A549 (cell line): ENCODE measurements at regions not wholly inside any gene's neighbourhood (a gene's known extent, or its start where the extent isn't known, plus 50 kb on each side); places are given as distances from the start of the nearest gene placed in this dataset.

Experiments
- ATAC-seq, 2 experiments: fragments of 200-7000 bp in 1 of 2; fragments of >200 bp in 1 of 2; cut with Nextera tagmentation in 1 of 2; cut with Tn5 transposase in 1 of 2; 3 replicates each; pipeline versions ENCODE4 v1.8.0 to v1.9.1; 2018 to 2020; ENCODE audit warnings: mild to moderate bottlenecking in 1 of 2, moderate library complexity in 1 of 2
- CTCF ChIA-PET: fragments of 300-600 bp; sonication (Branson Sonifier 250); formaldehyde crosslinking; extraction: SDS; loops from one replicate; lab custom pipeline; 2021; ENCODE audit warnings: antibody characterized with exemption, inconsistent platforms; lab: Yijun Ruan, JAX
- POLR2A ChIA-PET: fragments of 350-600 bp; formaldehyde crosslinking; extraction: SDS; loops from one replicate; lab custom pipeline; 2021; ENCODE audit warnings: antibody characterized with exemption, inconsistent platforms; lab: Yijun Ruan, JAX
- DNase-seq, 2 experiments: peaks; one replicate each; pipeline versions ENCODE4 v3.0.0 to v3.0.0-alpha.2; 2011 to 2016; ENCODE audit warnings: low read depth in 1 of 2, low spot score in 1 of 2
- FAIRE-seq: peaks from 2 replicates; lab custom pipeline; 2011; peaks lifted over from hg19 to GRCh38; lab: Jason Lieb, UNC
- H3K27ac ChIP-seq, 2 experiments: fragments of >200 bp; sonication (Bioruptor Twin); formaldehyde crosslinking; 3 replicates each; pipeline ENCODE4 v1.5.1; 2016 to 2017
- H3K4me1 ChIP-seq: fragments of >200 bp; sonication (Bioruptor Twin); formaldehyde crosslinking; 3 replicates; pipeline ENCODE4 v1.6.1; 2016
- H3K4me2 ChIP-seq: fragments of >200 bp; sonication (Bioruptor Twin); formaldehyde crosslinking; 3 replicates; pipeline ENCODE4 v1.6.1; 2016
- H3K4me3 ChIP-seq: fragments of >200 bp; sonication (Bioruptor Twin); formaldehyde crosslinking; 3 replicates; pipeline ENCODE4 v1.5.1; 2016
- H3K9me3 ChIP-seq: fragments of >200 bp; sonication (Bioruptor Twin); formaldehyde crosslinking; 3 replicates; pipeline ENCODE4 v1.6.1; 2016
- CBX2 ChIP-seq: fragments of 200-600 bp; sonication (generic); IDR thresholded peaks from 2 replicates; pipeline ENCODE4 v1.6.1; 2016; ENCODE audit warnings: low read depth, mild to moderate bottlenecking, borderline replicate concordance
- CBX8 ChIP-seq: fragments of 200-600 bp; sonication (generic); IDR thresholded peaks from 2 replicates; pipeline ENCODE4 v1.6.1; 2016
- CHD2 ChIP-seq: fragments of 150-350 bp; IDR thresholded peaks from 2 replicates; pipeline ENCODE4 v1.6.1; 2014; ENCODE audit warnings: low read length; ENCODE audit not compliant: partially characterized antibody
- CHD4 ChIP-seq: fragments of 200-600 bp; sonication (generic); IDR thresholded peaks from 2 replicates; pipeline ENCODE4 v1.6.1; 2016; ENCODE audit warnings: antibody characterized with exemption, mild to moderate bottlenecking, borderline replicate concordance
- EP300 ChIP-seq, 2 experiments: fragments of >200 bp; sonication (Bioruptor Twin); formaldehyde crosslinking; IDR thresholded peaks; 2 replicates in 1 of 2; 3 replicates in 1 of 2; pipeline ENCODE4 v1.6.1; 2016 to 2017
- ESRRA ChIP-seq: fragments of 150-350 bp; IDR thresholded peaks from 2 replicates; pipeline ENCODE4 v1.6.1; 2014; ENCODE audit warnings: mild to moderate bottlenecking, low read length, borderline replicate concordance
- FOXS1 ChIP-seq: fragments of 250-450 bp; sonication (Bioruptor Pico); IDR thresholded peaks from 2 replicates; pipeline ENCODE4 v1.5.0; 2020; ENCODE audit warnings: mild to moderate bottlenecking, moderate library complexity
- GATA3 ChIP-seq: IDR thresholded peaks from 2 replicates; pipeline ENCODE4 v1.6.1; 2012; ENCODE audit warnings: borderline replicate concordance
- HDAC2 ChIP-seq: fragments of 200-600 bp; sonication (generic); IDR thresholded peaks from 2 replicates; pipeline ENCODE4 v1.6.1; 2016
- HOXB13 ChIP-seq: fragments of 250-450 bp; sonication (Bioruptor Pico); IDR thresholded peaks from 2 replicates; pipeline ENCODE4 v1.5.0; 2020; ENCODE audit warnings: low read depth, mild to moderate bottlenecking, moderate library complexity
- JUN ChIP-seq, 2 experiments: fragments of >200 bp; sonication (Bioruptor Twin); formaldehyde crosslinking; IDR thresholded peaks; 2 replicates in 1 of 2; 3 replicates in 1 of 2; pipeline ENCODE4 v1.6.1; 2016 to 2017
- KDM1A ChIP-seq: fragments of 200-600 bp; sonication (generic); IDR thresholded peaks from 2 replicates; pipeline ENCODE4 v1.6.1; 2016; ENCODE audit warnings: low read depth, mild to moderate bottlenecking
- KDM5A ChIP-seq: fragments of 200-600 bp; sonication (generic); IDR thresholded peaks from 2 replicates; pipeline ENCODE4 v1.6.1; 2016; ENCODE audit warnings: antibody characterized with exemption, mild to moderate bottlenecking
- MAX ChIP-seq: IDR thresholded peaks from 2 replicates; pipeline ENCODE4 v1.6.1; 2012
- MAZ ChIP-seq: fragments of 150-350 bp; IDR thresholded peaks from 2 replicates; pipeline ENCODE4 v1.6.1; 2014; ENCODE audit warnings: antibody characterized with exemption, low read depth, low read length, borderline replicate concordance
- NFE2L2 ChIP-seq: fragments of 150-350 bp; conservative IDR thresholded peaks from 2 replicates; pipeline ENCODE4 v1.6.1; 2014; ENCODE audit warnings: low read length
- NPAS2 ChIP-seq: fragments of 250-450 bp; sonication (Bioruptor Pico); IDR thresholded peaks from 2 replicates; pipeline ENCODE4 v1.8.0; 2022; ENCODE audit warnings: mild to moderate bottlenecking, moderate library complexity, borderline replicate concordance
- PBX3 ChIP-seq: IDR thresholded peaks from 2 replicates; pipeline ENCODE4 v1.6.1; 2012
- RAD21 ChIP-seq, 2 experiments: fragments of >200 bp in 1 of 2; sonication (Bioruptor Twin) in 1 of 2; formaldehyde crosslinking in 1 of 2; IDR thresholded peaks in 1 of 2; conservative IDR thresholded peaks in 1 of 2; 2 replicates in 1 of 2; 3 replicates in 1 of 2; pipeline ENCODE4 v1.6.1; 2012 to 2018; ENCODE audit warnings: inconsistent platforms in 1 of 2
- RCOR1 ChIP-seq: fragments of 150-350 bp; IDR thresholded peaks from 2 replicates; pipeline ENCODE4 v1.6.1; 2014; ENCODE audit warnings: antibody characterized with exemption, low read length, low read depth
- REST ChIP-seq: fragments of 200-600 bp; sonication (generic); IDR thresholded peaks from 2 replicates; pipeline ENCODE4 v1.6.1; 2016; ENCODE audit warnings: antibody characterized with exemption, mild to moderate bottlenecking, moderate library complexity
- SMC3 ChIP-seq: fragments of >200 bp; sonication (Bioruptor Twin); formaldehyde crosslinking; IDR thresholded peaks from 3 replicates; pipeline ENCODE4 v1.6.1; 2018; ENCODE audit warnings: inconsistent platforms
- TFCP2L1 ChIP-seq: fragments of 250-450 bp; sonication (Bioruptor Pico); IDR thresholded peaks from 2 replicates; pipeline ENCODE4 v1.5.0; 2021; ENCODE audit warnings: mild to moderate bottlenecking
- USF2 ChIP-seq: fragments of 450-650 bp; IDR thresholded peaks from 2 replicates; pipeline ENCODE4 v1.6.1; 2014; ENCODE audit warnings: antibody characterized with exemption
- ZC3H11A ChIP-seq: fragments of 450-650 bp; IDR thresholded peaks from 2 replicates; pipeline ENCODE4 v1.6.1; 2014; ENCODE audit warnings: antibody characterized with exemption, mild to moderate bottlenecking
- ZSCAN20 ChIP-seq: fragments of 250-450 bp; sonication (Bioruptor Pico); IDR thresholded peaks from 2 replicates; pipeline ENCODE4 v1.8.0; 2022; ENCODE audit warnings: mild to moderate bottlenecking, moderate library complexity
- WGBS: methylation state at CpG from one replicate; pipeline ENCODE4 v1.1.6; 2017; ENCODE audit errors: missing lambda C conversion rate; 5-methylcytosine and 5-hydroxymethylcytosine counted together
- TF ChIP-seq, protein P1 (sequence below): IDR thresholded peaks from 2 replicates; pipeline ENCODE4 v1.6.1; 2012; ENCODE audit warnings: low read depth, borderline replicate concordance
- TF ChIP-seq, protein P2 (sequence below): fragments of 150-350 bp; IDR thresholded peaks from 2 replicates; pipeline ENCODE4 v1.6.1; 2014; ENCODE audit warnings: low read depth, mild to moderate bottlenecking, low read length

- no peak for ATAC-seq
- H3K9me3 ChIP-seq = peaks cover 6% of the 10 kb centered on the region; the same call in 1 of the 3 replicates
- CTCF ChIA-PET = no interaction called here
- no peak for DNase-seq
- FAIRE-seq = no peak
- H3K27ac ChIP-seq = no peak overlapping the region
- no peak overlapping the region for H3K4me3 ChIP-seq
- TF ChIP-seq MAX (no peak), ZC3H11A (no peak), GATA3 (no peak), PBX3 (no peak), EP300 (IDR thresholded peaks at IDR 0.05) (no peak), RAD21 (conservative IDR thresholded peaks at IDR 0.05 in 1 of 2, IDR thresholded peaks at IDR 0.05 in 1 of 2) (no peak), SMC3 (no peak), JUN (IDR thresholded peaks at IDR 0.05) (no peak), CBX8 (no peak), REST (no peak), FOXS1 (no peak), TFCP2L1 (no peak), NPAS2 (no peak), HDAC2 (no peak), KDM1A (no peak), ZSCAN20 (no peak), RCOR1 (no peak)
- TF ChIP-seq, protein P1, sequence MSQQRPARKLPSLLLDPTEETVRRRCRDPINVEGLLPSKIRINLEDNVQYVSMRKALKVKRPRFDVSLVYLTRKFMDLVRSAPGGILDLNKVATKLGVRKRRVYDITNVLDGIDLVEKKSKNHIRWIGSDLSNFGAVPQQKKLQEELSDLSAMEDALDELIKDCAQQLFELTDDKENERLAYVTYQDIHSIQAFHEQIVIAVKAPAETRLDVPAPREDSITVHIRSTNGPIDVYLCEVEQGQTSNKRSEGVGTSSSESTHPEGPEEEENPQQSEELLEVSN = no peak
- H3K4me2 ChIP-seq = no peak overlapping the region
- H3K4me1 ChIP-seq = no peaks in the 10 kb centered on the region
- POLR2A ChIA-PET = no interaction called here
- WGBS = 42% methylated on average over 12 of the region's 14 CpGs
These were observed 69.0 kb upstream of the ZNF479 start for GRCh38 chr7:57201021-57201894.

DNA sequence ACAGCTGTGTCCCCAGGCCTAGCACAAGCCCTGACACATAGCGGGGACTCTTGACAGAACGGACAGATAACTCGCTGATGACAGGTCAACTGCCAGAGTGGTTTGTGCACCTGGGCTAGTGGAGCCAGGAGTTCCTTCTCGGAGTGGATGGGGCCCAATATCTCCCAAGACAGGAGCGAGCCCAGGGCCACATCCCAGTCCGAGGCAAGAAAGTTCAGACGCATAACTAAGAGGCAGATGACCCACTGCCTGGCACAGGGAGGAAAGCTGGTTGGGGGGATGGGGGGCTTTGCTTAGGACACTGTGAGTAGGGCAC lies 69.6 kb upstream of the ZNF479 start:
- ATAC-seq = no peak
- DNase-seq = no peak
- ChIA-PET CTCF (no interaction called here), POLR2A (no interaction called here)
- H3K4me3 ChIP-seq = no peak overlapping the region
- no peaks in the 10 kb centered on the region for H3K4me1 ChIP-seq
- TF ChIP-seq ESRRA = no peak
- no peak for TF ChIP-seq NFE2L2
- TF ChIP-seq ZC3H11A = no peak
- TF ChIP-seq KDM5A = no peak
- TF ChIP-seq HOXB13 (CRISPR knock-in tag) = no peak
- no peak for TF ChIP-seq USF2
- no peak for TF ChIP-seq CHD2
- TF ChIP-seq ZSCAN20 = no peak
- TF ChIP-seq NPAS2 = no peak
- no peak for TF ChIP-seq SMC3
- TF ChIP-seq, protein P2, sequence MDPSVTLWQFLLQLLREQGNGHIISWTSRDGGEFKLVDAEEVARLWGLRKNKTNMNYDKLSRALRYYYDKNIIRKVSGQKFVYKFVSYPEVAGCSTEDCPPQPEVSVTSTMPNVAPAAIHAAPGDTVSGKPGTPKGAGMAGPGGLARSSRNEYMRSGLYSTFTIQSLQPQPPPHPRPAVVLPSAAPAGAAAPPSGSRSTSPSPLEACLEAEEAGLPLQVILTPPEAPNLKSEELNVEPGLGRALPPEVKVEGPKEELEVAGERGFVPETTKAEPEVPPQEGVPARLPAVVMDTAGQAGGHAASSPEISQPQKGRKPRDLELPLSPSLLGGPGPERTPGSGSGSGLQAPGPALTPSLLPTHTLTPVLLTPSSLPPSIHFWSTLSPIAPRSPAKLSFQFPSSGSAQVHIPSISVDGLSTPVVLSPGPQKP = no peak
- TF ChIP-seq, protein P1 = no peak
- TF ChIP-seq MAZ = no peak
- no peak for TF ChIP-seq CBX2
- no peak for TF ChIP-seq CHD4
- TF ChIP-seq KDM1A = no peak
- no peak for TF ChIP-seq JUN (IDR thresholded peaks at IDR 0.05)
- TF ChIP-seq, all 56 proteins: peak for 0
- no peak for FAIRE-seq
- H3K27ac ChIP-seq = no peak overlapping the region
- no peak overlapping the region for H3K4me2 ChIP-seq
- WGBS = 24% methylated on average over 7 of the region's 7 CpGs
- peaks cover 6% of the 10 kb centered on the region; the same call in 1 of the 3 replicates for H3K9me3 ChIP-seq
